Karpas-422 (cell line): ENCODE measurements at regions not wholly inside any gene's neighbourhood (a gene's known extent, or its start where the extent isn't known, plus 50 kb on each side); places are given as distances from the start of the nearest gene placed in this dataset.

Source experiments
- DNase-seq: peaks from one replicate; pipeline ENCODE4 v3.0.0-alpha.2; 2015
- H2AFZ ChIP-seq: fragments of 200-600 bp; sonication (generic); 2 replicates; pipeline ENCODE4 v1.6.1; 2014; ENCODE audit warnings: antibody characterized with exemption, low read length, mixed read lengths
- H3K27ac ChIP-seq: fragments of 200-600 bp; sonication (generic); 2 replicates; pipeline ENCODE4 v1.5.1; 2014; ENCODE audit warnings: mild to moderate bottlenecking, low read length, moderate library complexity
- H3K27me3 ChIP-seq: fragments of 200-600 bp; sonication (generic); 2 replicates; pipeline ENCODE4 v1.6.1; 2014; ENCODE audit warnings: low read length, mixed read lengths
- H3K36me3 ChIP-seq: fragments of 200-600 bp; sonication (generic); 2 replicates; pipeline ENCODE4 v1.6.1; 2014; ENCODE audit warnings: low read length, mixed read lengths; ENCODE audit not compliant: insufficient read depth
- H3K4me1 ChIP-seq: fragments of 200-600 bp; sonication (generic); 2 replicates; pipeline ENCODE4 v1.6.1; 2014; ENCODE audit warnings: mild to moderate bottlenecking, low read length, mixed read lengths
- H3K4me2 ChIP-seq: fragments of 200-600 bp; sonication (generic); 2 replicates; pipeline ENCODE4 v1.6.1; 2014; ENCODE audit warnings: low read length, low read depth, mild to moderate bottlenecking; ENCODE audit not compliant: poor library complexity, severe bottlenecking
- H3K4me3 ChIP-seq: fragments of 200-600 bp; sonication (generic); 2 replicates; pipeline ENCODE4 v1.5.1; 2014; ENCODE audit warnings: mild to moderate bottlenecking, antibody characterized with exemption, low read length, mixed read lengths
- H3K79me2 ChIP-seq: fragments of 200-600 bp; sonication (generic); 2 replicates; pipeline ENCODE4 v1.6.1; 2014; ENCODE audit warnings: mild to moderate bottlenecking, low read length, mixed read lengths
- H3K9ac ChIP-seq: fragments of 200-600 bp; sonication (generic); 2 replicates; pipeline ENCODE4 v1.6.0; 2014; ENCODE audit warnings: low read length
- H3K9me2 ChIP-seq: fragments of 200-600 bp; sonication (generic), shearing (Covaris generic); replicated peaks from 2 replicates; pipeline ENCODE4 v1.6.0; 2014; ENCODE audit warnings: mild to moderate bottlenecking, low read length, moderate library complexity; ENCODE audit not compliant: insufficient read depth
- H3K9me3 ChIP-seq: fragments of 300-700, 200-600 bp; sonication (generic); 2 replicates; pipeline ENCODE4 v1.6.1; 2014; ENCODE audit warnings: low read length, mixed read lengths
- H4K20me1 ChIP-seq: fragments of 200-600 bp; sonication (generic); 2 replicates; pipeline ENCODE4 v1.6.1; 2014; ENCODE audit warnings: mild to moderate bottlenecking, antibody characterized with exemption, low read length, low read depth; ENCODE audit not compliant: insufficient read depth

- no peak for DNase-seq
- Histone ChIP-seq H3K4me2 (no peak overlapping the region), H3K9me2 (no peaks in the 10 kb centered on the region), H3K9ac (no peak overlapping the region), H3K79me2 (no peaks in the 10 kb centered on the region), H3K27me3 (no peaks in the 10 kb centered on the region), H3K27ac (no peak overlapping the region), H2AFZ (no peak overlapping the region), H4K20me1 (no peaks in the 10 kb centered on the region), H3K4me1 (no peaks in the 10 kb centered on the region), H3K36me3 (no peaks in the 10 kb centered on the region), H3K4me3 (no peak overlapping the region), H3K9me3 (no peaks in the 10 kb centered on the region)
Observed at GRCh38 chr2:16268301-16269000, 328.1 kb downstream of the MYCN start.

GRCh38 chr2:16266571-16266970, 326.2 kb downstream of the MYCN start:
- Histone ChIP-seq H3K9me2 (no peaks in the 10 kb centered on the region), H3K27ac (no peak overlapping the region), H2AFZ (no peak overlapping the region), H3K27me3 (no peaks in the 10 kb centered on the region), H3K4me1 (no peaks in the 10 kb centered on the region), H4K20me1 (no peaks in the 10 kb centered on the region), H3K4me2 (no peak overlapping the region), H3K4me3 (no peak overlapping the region), H3K9ac (no peak overlapping the region), H3K79me2 (no peaks in the 10 kb centered on the region), H3K36me3 (no peaks in the 10 kb centered on the region), H3K9me3 (no peaks in the 10 kb centered on the region)
- no peak for DNase-seq

- Histone ChIP-seq H3K79me2 (no peaks in the 10 kb centered on the region), H3K9me2 (no peaks in the 10 kb centered on the region), H3K4me1 (no peaks in the 10 kb centered on the region), H3K4me2 (no peak overlapping the region), H3K27me3 (no peaks in the 10 kb centered on the region), H3K4me3 (no peak overlapping the region), H3K36me3 (no peaks in the 10 kb centered on the region), H3K27ac (no peak overlapping the region), H3K9ac (no peak overlapping the region), H3K9me3 (no peaks in the 10 kb centered on the region), H4K20me1 (no peaks in the 10 kb centered on the region), H2AFZ (no peak overlapping the region)
- no peak for DNase-seq
Observed at GRCh38 chr2:16264931-16265540, 324.7 kb downstream of the MYCN start.

- Histone ChIP-seq H3K36me3 (no peaks in the 10 kb centered on the region), H3K4me1 (no peaks in the 10 kb centered on the region), H3K9ac (no peak overlapping the region), H3K27me3 (no peaks in the 10 kb centered on the region), H3K79me2 (no peaks in the 10 kb centered on the region), H3K9me2 (no peaks in the 10 kb centered on the region), H4K20me1 (no peaks in the 10 kb centered on the region), H3K4me3 (no peak overlapping the region), H3K27ac (no peak overlapping the region), H3K9me3 (no peaks in the 10 kb centered on the region), H3K4me2 (no peak overlapping the region), H2AFZ (no peak overlapping the region)
- no peak for DNase-seq
Observed at GRCh38 chr2:16264491-16264890, 324.1 kb downstream of the MYCN start.

GRCh38 chr2:16263241-16263890, 323.0 kb downstream of the MYCN start:
- H3K9me2 ChIP-seq: no peaks in the 10 kb centered on the region
- H3K4me3 ChIP-seq: no peak overlapping the region
- H3K4me1 ChIP-seq: no peaks in the 10 kb centered on the region
- H3K27me3 ChIP-seq: no peaks in the 10 kb centered on the region
- no peak overlapping the region for H3K4me2 ChIP-seq
- no peak overlapping the region for H3K27ac ChIP-seq
- H3K9ac ChIP-seq: no peak overlapping the region
- no peak for DNase-seq
- no peak overlapping the region for H2AFZ ChIP-seq
- H3K36me3 ChIP-seq: no peaks in the 10 kb centered on the region
- no peaks in the 10 kb centered on the region for H3K9me3 ChIP-seq
- H3K79me2 ChIP-seq: no peaks in the 10 kb centered on the region
- H4K20me1 ChIP-seq: no peaks in the 10 kb centered on the region

GRCh38 chr2:16262526-16263178, 322.3 kb downstream of the MYCN start:
- Histone ChIP-seq H2AFZ (no peak overlapping the region), H3K4me3 (no peak overlapping the region), H3K27me3 (no peaks in the 10 kb centered on the region), H3K79me2 (no peaks in the 10 kb centered on the region), H4K20me1 (no peaks in the 10 kb centered on the region), H3K36me3 (no peaks in the 10 kb centered on the region), H3K9me3 (no peaks in the 10 kb centered on the region), H3K4me1 (no peaks in the 10 kb centered on the region), H3K9ac (no peak overlapping the region), H3K9me2 (no peaks in the 10 kb centered on the region), H3K4me2 (no peak overlapping the region), H3K27ac (no peak overlapping the region)
- no peak for DNase-seq

- Histone ChIP-seq H3K79me2 (no peaks in the 10 kb centered on the region), H3K27me3 (no peaks in the 10 kb centered on the region), H3K4me1 (no peaks in the 10 kb centered on the region), H3K4me2 (no peak overlapping the region), H3K4me3 (no peak overlapping the region), H3K9me2 (no peaks in the 10 kb centered on the region), H2AFZ (no peak overlapping the region), H3K9ac (no peak overlapping the region), H4K20me1 (no peaks in the 10 kb centered on the region), H3K9me3 (no peaks in the 10 kb centered on the region), H3K27ac (no peak overlapping the region), H3K36me3 (no peaks in the 10 kb centered on the region)
- no peak for DNase-seq
Observed at GRCh38 chr2:16261791-16262190, 321.4 kb downstream of the MYCN start.

- H3K27me3 ChIP-seq: no peaks in the 10 kb centered on the region
- DNase-seq: no peak
- no peaks in the 10 kb centered on the region for H4K20me1 ChIP-seq
Observed at GRCh38 chr2:16261071-16261470, 320.7 kb downstream of the MYCN start.

More at GRCh38 chr2:16261071-16261470, 320.7 kb downstream of the MYCN start:
- no peak overlapping the region for H3K27ac ChIP-seq
- H3K36me3 ChIP-seq: no peaks in the 10 kb centered on the region
- no peaks in the 10 kb centered on the region for H3K9me3 ChIP-seq
- H3K4me1 ChIP-seq: no peaks in the 10 kb centered on the region
- H3K9me2 ChIP-seq: no peaks in the 10 kb centered on the region
- H3K9ac ChIP-seq: no peak overlapping the region
- no peak overlapping the region for H3K4me2 ChIP-seq
- H2AFZ ChIP-seq: no peak overlapping the region
- H3K4me3 ChIP-seq: no peak overlapping the region
- no peaks in the 10 kb centered on the region for H3K79me2 ChIP-seq
